Panc1 (cell line): ENCODE measurements at regions not wholly inside any gene's neighbourhood (a gene's known extent, or its start where the extent isn't known, plus 50 kb on each side); places are given as distances from the start of the nearest gene placed in this dataset.

Experiments used
- ATAC-seq: fragments of 200-7000 bp; cut with Tn5 transposase; 2 replicates; pipeline ENCODE4 v1.9.1; 2020; ENCODE audit warnings: mild to moderate bottlenecking, moderate library complexity
- BruUV-seq: library from RNA; stranded (reverse); fragments of 400-500 nt; replicated peaks from 2 replicates; lab custom pipeline; 2021; lab: Mats Ljungman, UMichigan
- CTCF ChIA-PET: fragments of 300-600 bp; sonication (Branson Sonifier 250); formaldehyde crosslinking; loops from one replicate; lab custom pipeline; 2022; ENCODE audit warnings: antibody characterized with exemption; lab: Charles Lee
- POLR2A ChIA-PET: fragments of 300-600 bp; sonication (Branson Sonifier 250); formaldehyde crosslinking; loops from one replicate; lab custom pipeline; 2022; ENCODE audit warnings: antibody characterized with exemption; lab: Charles Lee
- DNase-seq: peaks from one replicate; pipeline ENCODE4 v3.0.0-alpha.2; 2010; ENCODE audit warnings: low read depth, low spot score
- H3K27ac ChIP-seq: 2 replicates; pipeline ENCODE4 v1.5.1; 2011; ENCODE audit warnings: mild to moderate bottlenecking, low read length, inconsistent platforms
- H3K27me3 ChIP-seq: fragments of 200-500 bp; sonication (Bioruptor generic); 2 replicates; pipeline ENCODE4 v1.6.0; 2014; ENCODE audit warnings: low read length, inconsistent platforms; ENCODE audit not compliant: control insufficient read depth, insufficient read depth
- H3K36me3 ChIP-seq: fragments of 200-500 bp; sonication (Bioruptor generic); 2 replicates; pipeline ENCODE4 v1.5.1; 2014; ENCODE audit warnings: inconsistent platforms, mild to moderate bottlenecking, low read length, moderate library complexity; ENCODE audit not compliant: control insufficient read depth, insufficient read depth
- H3K4me1 ChIP-seq: 2 replicates; pipeline ENCODE4 v1.5.1; 2011; ENCODE audit warnings: inconsistent platforms, mild to moderate bottlenecking, low read length, moderate library complexity; ENCODE audit not compliant: control insufficient read depth, insufficient read depth
- H3K4me3 ChIP-seq, 2 experiments: 2 replicates each; pipeline ENCODE4 v1.5.1; 2011 to 2012; ENCODE audit warnings: low read depth in 2 of 2, low read length in 2 of 2, mild to moderate bottlenecking in 2 of 2, inconsistent platforms in 1 of 2, moderate library complexity in 1 of 2
- H3K9me3 ChIP-seq: fragments of 200-500 bp; sonication (Bioruptor generic); 2 replicates; pipeline ENCODE4 v1.5.1; 2014; ENCODE audit warnings: low read depth, mild to moderate bottlenecking, inconsistent platforms, low read length, moderate library complexity; ENCODE audit not compliant: control insufficient read depth, insufficient read depth
- CTCF ChIP-seq: fragments of 450-650 bp; IDR thresholded peaks from 2 replicates; pipeline ENCODE4 v1.5.1; 2017; ENCODE audit warnings: mild to moderate bottlenecking
- POLR2AphosphoS5 ChIP-seq: IDR thresholded peaks from 2 replicates; pipeline ENCODE4 v1.6.1; 2012; ENCODE audit warnings: mild to moderate bottlenecking, low read depth, low read length, moderate library complexity
- REST ChIP-seq, 2 experiments: IDR thresholded peaks; 2 replicates each; pipeline ENCODE4 v1.6.1; 2011 to 2012; ENCODE audit warnings: low read depth in 2 of 2, control low read depth in 1 of 2, low read length in 1 of 2, mild to moderate bottlenecking in 1 of 2, moderate library complexity in 1 of 2; ENCODE audit not compliant: insufficient read depth in 1 of 2
- SIN3A ChIP-seq: IDR thresholded peaks from 2 replicates; pipeline ENCODE4 v1.6.1; 2012; ENCODE audit warnings: low read depth, mild to moderate bottlenecking, low read length, moderate library complexity, borderline replicate concordance; ENCODE audit not compliant: insufficient read depth
- TCF7L2 ChIP-seq: IDR thresholded peaks from 2 replicates; pipeline ENCODE4 v1.6.1; 2011; ENCODE audit warnings: mild to moderate bottlenecking, low read depth, low read length, inconsistent platforms
- in situ Hi-C: cut with HindIII; loops from 2 replicates; pipeline ENCODE4 v1.10.0; 2016; ENCODE audit warnings: low sequenced_read_pairs, low pct_unique_long_range_greater_than_20kb
- intact Hi-C: fragments of 100-400 bp; cut with micrococcal nuclease; formaldehyde crosslinking; loops from one replicate; pipeline ENCODE4 v1.10.0; 2022; ENCODE audit not compliant: unreplicated experiment

- intact Hi-C loops, result no loop called here
- DNase-seq (no peak), ATAC-seq (no peak)
- Histone ChIP-seq H3K4me1 (no peaks in the 10 kb centered on the region), H3K9me3 (no peaks in the 10 kb centered on the region), H3K27ac (no peak overlapping the region), H3K36me3 (no peaks in the 10 kb centered on the region), H3K27me3 (no peaks in the 10 kb centered on the region), H3K4me3 (no peak overlapping the region)
- BruUV-seq, result no TSS peak
- POLR2A ChIA-PET, result no interaction called here
- CTCF ChIA-PET, result no interaction called here
- TF ChIP-seq SIN3A (no peak), CTCF (no peak), TCF7L2 (no peak), POLR2AphosphoS5 (no peak), REST (IDR thresholded peaks at IDR 0.05; ENCODE audit: insufficient read depth in 1 of 2, low read depth in 2 of 2, low read length in 1 of 2) (no peak)
- in situ Hi-C loops, result no loop called here
These were observed 196.8 kb upstream of the ATP6AP2 start for GRCh38 chrX:40383969-40384368.

- no TSS peak for BruUV-seq
- Histone ChIP-seq H3K4me1 (no peaks in the 10 kb centered on the region), H3K27me3 (no peaks in the 10 kb centered on the region), H3K27ac (no peak overlapping the region), H3K9me3 (no peaks in the 10 kb centered on the region), H3K36me3 (no peaks in the 10 kb centered on the region), H3K4me3 (no peak overlapping the region)
- intact Hi-C loops (no loop called here), in situ Hi-C loops (no loop called here)
- DNase-seq, result no peak
- CTCF ChIA-PET, result no interaction called here
- POLR2A ChIA-PET, result no interaction called here
- no peak for ATAC-seq
- TF ChIP-seq POLR2AphosphoS5, result no peak
- no peak for TF ChIP-seq CTCF
- no peak for TF ChIP-seq SIN3A
- TF ChIP-seq TCF7L2, result no peak
- TF ChIP-seq REST (IDR thresholded peaks at IDR 0.05; ENCODE audit: insufficient read depth in 1 of 2, low read depth in 2 of 2, low read length in 1 of 2), result no peak
These were observed 197.4 kb upstream of the ATP6AP2 start for GRCh38 chrX:40383360-40383759.
